GM12892 (cell line): ENCODE measurements at regions not wholly inside any gene's neighbourhood (a gene's known extent, or its start where the extent isn't known, plus 50 kb on each side); places are given as distances from the start of the nearest gene placed in this dataset.

ENCODE experiments used
- POLR2A ChIP-seq: IDR thresholded peaks from 2 replicates; pipeline ENCODE4 v1.6.1; 2011; ENCODE audit warnings: low read depth, low read length, control low read depth
- POLR2AphosphoS5 ChIP-seq: IDR thresholded peaks from 2 replicates; pipeline ENCODE4 v1.6.1; 2011; ENCODE audit warnings: low read depth, low read length, control low read depth

- no peak for TF ChIP-seq POLR2A
- no peak for TF ChIP-seq POLR2AphosphoS5
These were observed 404.7 kb downstream of the KCNRG start for GRCh38 chr13:50419896-50420295.
